Adrenal gland (tissue), 5 donors: ENCODE measurements at regions not wholly inside any gene's neighbourhood (a gene's known extent, or its start where the extent isn't known, plus 50 kb on each side); places are given as distances from the start of the nearest gene placed in this dataset.

Source experiments
- CTCF ChIP-seq, 6 experiments: fragments of 450-650 bp in 4 of 6; fragments of 200-600 bp in 2 of 6; sonication (generic) in 1 of 6; IDR thresholded peaks; 1 replicate in 5 of 6; 2 replicates in 1 of 6; pipeline versions ENCODE4 v1.5.1 to v1.8.0; 2016 to 2021; ENCODE audit warnings: antibody characterized with exemption in 6 of 6, mild to moderate bottlenecking in 2 of 6, moderate library complexity in 1 of 6
- POLR2A ChIP-seq, 2 donors: fragments of 450-650 bp; IDR thresholded peaks; one replicate each; pipeline ENCODE4 v1.6.1; 2017; ENCODE audit warnings: antibody characterized with exemption in 2 of 2, mild to moderate bottlenecking in 2 of 2, moderate library complexity in 1 of 2
- donor health status: DM: no; HTN: no; CAD: no.

- no peak for TF ChIP-seq POLR2A (IDR thresholded peaks at IDR 0.05)
- no peak for TF ChIP-seq CTCF (IDR thresholded peaks at IDR 0.05)
Observed at GRCh38 chr14:39967885-39968284, 535.7 kb upstream of the FBXO33 start.
